Glutamatergic neuron (in vitro differentiated cells): ENCODE measurements at regions not wholly inside any gene's neighbourhood (a gene's known extent, or its start where the extent isn't known, plus 50 kb on each side); places are given as distances from the start of the nearest gene placed in this dataset.

Experiments
- DNase-seq: peaks from one replicate; pipeline ENCODE4 v3.0.0; 2022
- H3K27ac Mint-ChIP-seq: one replicate; pipeline ENCODE4 v1.8.0; 2020; ENCODE audit warnings: mild to moderate bottlenecking, mixed read lengths, inconsistent platforms; ENCODE audit not compliant: unreplicated experiment
- H3K27me3 Mint-ChIP-seq: one replicate; pipeline ENCODE4 v1.8.0; 2020; ENCODE audit warnings: mild to moderate bottlenecking, moderate library complexity, mixed read lengths, inconsistent platforms; ENCODE audit not compliant: unreplicated experiment
- H3K36me3 Mint-ChIP-seq: one replicate; pipeline ENCODE4 v1.8.0; 2020; ENCODE audit warnings: mild to moderate bottlenecking, mixed read lengths, inconsistent platforms; ENCODE audit not compliant: unreplicated experiment
- H3K4me1 Mint-ChIP-seq: one replicate; pipeline ENCODE4 v1.8.0; 2020; ENCODE audit warnings: mild to moderate bottlenecking, low read depth, mixed read lengths, inconsistent platforms; ENCODE audit not compliant: unreplicated experiment
- H3K4me3 Mint-ChIP-seq: one replicate; pipeline ENCODE4 v1.8.0; 2020; ENCODE audit warnings: mild to moderate bottlenecking, mixed read lengths, inconsistent platforms; ENCODE audit not compliant: unreplicated experiment
- H3K9me3 Mint-ChIP-seq: one replicate; pipeline ENCODE4 v1.8.0; 2020; ENCODE audit warnings: mild to moderate bottlenecking, moderate library complexity, mixed read lengths, inconsistent platforms; ENCODE audit not compliant: unreplicated experiment
- TF ChIP-seq, protein P1 (sequence below): fragments of 200-600 bp; sonication (generic); IDR thresholded peaks from one replicate; pipeline ENCODE4 v1.5.0; 2021; ENCODE audit not compliant: partially characterized antibody, unreplicated experiment

DNA sequence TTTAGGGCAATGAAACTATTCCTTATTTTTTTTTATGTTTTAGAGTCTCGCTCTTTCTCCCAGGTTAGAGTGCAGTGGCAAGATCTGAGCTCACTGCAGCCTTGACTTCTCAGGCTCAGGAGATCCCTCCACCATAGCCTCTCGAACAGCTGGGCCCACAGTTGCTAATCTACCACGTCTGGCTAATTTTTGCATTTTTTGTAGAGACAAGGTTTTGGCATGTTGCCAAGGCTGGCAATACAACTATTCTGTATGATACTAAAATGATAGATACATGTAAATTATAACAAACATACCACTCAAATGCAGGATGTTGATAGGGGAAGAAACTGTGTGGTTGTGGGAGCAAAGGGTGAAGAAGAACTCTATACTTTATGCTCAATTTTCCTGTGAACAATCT lies 401.3 kb downstream of the ZFHX3 start:
- Mint-ChIP-seq H3K4me1 (no peaks in the 10 kb centered on the region), H3K9me3 (peaks cover 1% of the 10 kb centered on the region), H3K4me3 (no peak overlapping the region), H3K27me3 (no peaks in the 10 kb centered on the region), H3K27ac (no peak overlapping the region), H3K36me3 (peaks cover 8% of the 10 kb centered on the region)
- TF ChIP-seq, protein P1, sequence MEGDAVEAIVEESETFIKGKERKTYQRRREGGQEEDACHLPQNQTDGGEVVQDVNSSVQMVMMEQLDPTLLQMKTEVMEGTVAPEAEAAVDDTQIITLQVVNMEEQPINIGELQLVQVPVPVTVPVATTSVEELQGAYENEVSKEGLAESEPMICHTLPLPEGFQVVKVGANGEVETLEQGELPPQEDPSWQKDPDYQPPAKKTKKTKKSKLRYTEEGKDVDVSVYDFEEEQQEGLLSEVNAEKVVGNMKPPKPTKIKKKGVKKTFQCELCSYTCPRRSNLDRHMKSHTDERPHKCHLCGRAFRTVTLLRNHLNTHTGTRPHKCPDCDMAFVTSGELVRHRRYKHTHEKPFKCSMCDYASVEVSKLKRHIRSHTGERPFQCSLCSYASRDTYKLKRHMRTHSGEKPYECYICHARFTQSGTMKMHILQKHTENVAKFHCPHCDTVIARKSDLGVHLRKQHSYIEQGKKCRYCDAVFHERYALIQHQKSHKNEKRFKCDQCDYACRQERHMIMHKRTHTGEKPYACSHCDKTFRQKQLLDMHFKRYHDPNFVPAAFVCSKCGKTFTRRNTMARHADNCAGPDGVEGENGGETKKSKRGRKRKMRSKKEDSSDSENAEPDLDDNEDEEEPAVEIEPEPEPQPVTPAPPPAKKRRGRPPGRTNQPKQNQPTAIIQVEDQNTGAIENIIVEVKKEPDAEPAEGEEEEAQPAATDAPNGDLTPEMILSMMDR = no peak
- DNase-seq = no peak

DNA sequence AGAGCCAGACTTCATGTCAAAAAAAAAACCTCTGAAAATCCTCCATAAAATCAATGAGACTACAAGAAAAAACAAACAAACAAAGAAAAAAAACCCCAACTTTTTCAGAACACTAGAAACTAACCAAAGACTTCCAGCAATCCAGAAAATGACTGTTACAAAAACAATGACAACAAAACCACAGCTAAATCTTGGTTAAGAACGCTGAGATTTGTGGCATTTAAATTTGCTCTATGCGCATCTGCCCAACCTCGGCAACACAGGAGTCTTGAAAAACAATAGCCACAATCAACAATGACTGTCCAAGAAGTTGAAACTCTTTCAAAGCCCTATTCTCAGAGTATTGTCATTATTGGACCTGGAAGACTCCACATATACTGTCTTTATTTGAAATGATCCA lies 402.4 kb downstream of the ZFHX3 start:
- Mint-ChIP-seq H3K36me3 (peaks cover 8% of the 10 kb centered on the region), H3K9me3 (peaks cover 1% of the 10 kb centered on the region), H3K27ac (no peak overlapping the region), H3K4me1 (no peaks in the 10 kb centered on the region), H3K27me3 (no peaks in the 10 kb centered on the region), H3K4me3 (no peak overlapping the region)
- DNase-seq = no peak
- TF ChIP-seq, protein P1 = no peak

DNA sequence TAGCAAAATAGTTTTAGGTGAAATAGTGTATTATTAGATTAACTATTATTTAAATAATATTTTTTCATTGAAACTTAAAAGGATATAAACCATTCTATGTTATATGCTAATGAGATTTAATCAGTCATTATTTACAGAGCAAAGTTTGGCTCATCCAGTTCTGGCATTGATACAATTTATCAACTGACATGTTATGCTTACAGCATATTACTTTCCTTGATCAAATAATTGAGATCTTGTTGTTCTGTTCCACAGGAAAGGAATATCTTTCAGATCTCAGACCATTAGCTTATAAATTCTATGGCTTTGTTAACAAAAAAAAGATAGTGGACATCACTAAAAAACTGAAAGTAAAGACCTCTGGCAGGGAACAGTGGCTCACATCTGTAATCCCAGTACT lies 403.0 kb downstream of the ZFHX3 start:
- no peaks in the 10 kb centered on the region for H3K27me3 Mint-ChIP-seq
- H3K36me3 Mint-ChIP-seq = peaks cover 8% of the 10 kb centered on the region
- no peak overlapping the region for H3K4me3 Mint-ChIP-seq
- no peak for DNase-seq
- TF ChIP-seq, protein P1 = no peak
- H3K4me1 Mint-ChIP-seq = no peaks in the 10 kb centered on the region
- H3K9me3 Mint-ChIP-seq = peaks cover 1% of the 10 kb centered on the region
- H3K27ac Mint-ChIP-seq = no peak overlapping the region

DNA sequence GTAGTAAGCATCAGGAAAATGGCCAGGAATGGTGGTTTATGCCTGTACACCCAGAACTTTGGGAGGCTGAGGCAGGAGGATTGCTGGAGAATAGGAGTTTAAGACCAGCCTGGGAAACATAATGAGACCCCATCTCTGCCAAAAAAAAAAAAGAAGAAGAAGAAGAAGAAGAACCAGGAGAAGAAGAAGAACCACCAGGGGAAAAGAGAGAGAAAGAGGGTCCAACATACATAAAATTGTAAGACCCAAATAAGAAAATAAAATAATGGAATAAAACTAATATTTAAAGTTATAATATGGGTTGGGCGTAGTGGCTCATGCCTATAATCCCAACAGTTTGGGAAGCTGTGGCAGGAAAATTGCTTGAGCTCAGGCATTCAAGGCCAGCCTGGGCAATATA lies 408.4 kb downstream of the ZFHX3 start:
- peaks cover 13% of the 10 kb centered on the region for H3K36me3 Mint-ChIP-seq
- no peak for DNase-seq
- H3K27ac Mint-ChIP-seq = no peak overlapping the region
- H3K27me3 Mint-ChIP-seq = no peaks in the 10 kb centered on the region
- TF ChIP-seq, protein P1 = no peak
- H3K4me3 Mint-ChIP-seq = no peak overlapping the region
- H3K9me3 Mint-ChIP-seq = peaks cover 3% of the 10 kb centered on the region
- H3K4me1 Mint-ChIP-seq = no peaks in the 10 kb centered on the region

GRCh38 chr16:72637306-72637705 lies 410.6 kb downstream of the ZFHX3 start:
- no peaks in the 10 kb centered on the region for H3K27me3 Mint-ChIP-seq
- no peak for DNase-seq
- H3K27ac Mint-ChIP-seq = no peak overlapping the region
- H3K4me3 Mint-ChIP-seq = no peak overlapping the region
- peaks cover 2% of the 10 kb centered on the region for H3K9me3 Mint-ChIP-seq
- H3K4me1 Mint-ChIP-seq = no peaks in the 10 kb centered on the region
- TF ChIP-seq, protein P1 = no peak
- H3K36me3 Mint-ChIP-seq = peaks cover 5% of the 10 kb centered on the region
